Cardiac muscle cell (in vitro differentiated cells and primary cell): ENCODE measurements at regions not wholly inside any gene's neighbourhood (a gene's known extent, or its start where the extent isn't known, plus 50 kb on each side); places are given as distances from the start of the nearest gene placed in this dataset.

Source experiments
- DNase-seq, 2 donors: peaks; one replicate each; pipeline versions ENCODE4 v3.0.0 to v3.0.0-alpha.2; 2010 to 2017; ENCODE audit warnings: low read depth in 1 of 2, low spot score in 1 of 2
- H3K27ac ChIP-seq: fragments of 200-600 bp; sonication (generic); 2 replicates; pipeline ENCODE4 v1.5.1; 2016
- H3K27me3 ChIP-seq: fragments of 200-600 bp; sonication (generic); 2 replicates; pipeline ENCODE4 v1.6.0; 2016; ENCODE audit warnings: control low read depth
- H3K36me3 ChIP-seq: fragments of 200-600 bp; sonication (generic); 2 replicates; pipeline ENCODE4 v1.5.1; 2016; ENCODE audit warnings: control low read depth
- H3K4me1 ChIP-seq: fragments of 200-600 bp; sonication (generic); 2 replicates; pipeline ENCODE4 v1.8.1; 2017; ENCODE audit warnings: low read depth, mild to moderate bottlenecking, mixed run types
- H3K4me3 ChIP-seq: fragments of 200-600 bp; sonication (generic); 2 replicates; pipeline ENCODE4 v1.5.1; 2016; ENCODE audit warnings: mild to moderate bottlenecking
- H3K9me3 ChIP-seq: fragments of 200-600 bp; sonication (generic); 2 replicates; pipeline ENCODE4 v1.5.1; 2017; ENCODE audit warnings: low read depth, mild to moderate bottlenecking, control low read depth
- TF ChIP-seq, protein P1 (sequence below): IDR thresholded peaks from 2 replicates; pipeline ENCODE4 v1.5.1; 2012; ENCODE audit warnings: low read depth, mild to moderate bottlenecking, low read length

DNA sequence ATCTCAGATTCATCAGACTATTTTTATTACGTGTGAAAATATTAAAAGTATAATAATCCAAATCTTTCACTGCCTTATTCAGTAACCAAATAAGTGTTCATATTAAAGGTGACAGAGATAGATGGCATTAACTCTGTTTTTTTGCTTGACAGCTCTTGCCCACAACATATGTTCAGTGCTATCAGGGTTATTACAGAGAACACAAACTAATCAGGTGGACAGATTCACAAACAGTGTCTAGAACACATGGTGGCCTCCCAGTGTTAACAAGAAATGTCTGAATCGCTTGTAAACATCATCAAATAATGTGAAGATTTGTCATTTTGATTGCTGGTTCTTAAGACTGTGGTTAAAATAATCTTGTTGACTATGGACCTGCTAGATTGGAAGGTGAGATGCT lies 609.1 kb upstream of the GRAMD2B start:
- Histone ChIP-seq H3K4me3 (no peak overlapping the region), H3K27me3 (no peaks in the 10 kb centered on the region), H3K9me3 (no peaks in the 10 kb centered on the region), H3K36me3 (no peaks in the 10 kb centered on the region), H3K4me1 (no peaks in the 10 kb centered on the region), H3K27ac (no peak overlapping the region)
- TF ChIP-seq, protein P1, sequence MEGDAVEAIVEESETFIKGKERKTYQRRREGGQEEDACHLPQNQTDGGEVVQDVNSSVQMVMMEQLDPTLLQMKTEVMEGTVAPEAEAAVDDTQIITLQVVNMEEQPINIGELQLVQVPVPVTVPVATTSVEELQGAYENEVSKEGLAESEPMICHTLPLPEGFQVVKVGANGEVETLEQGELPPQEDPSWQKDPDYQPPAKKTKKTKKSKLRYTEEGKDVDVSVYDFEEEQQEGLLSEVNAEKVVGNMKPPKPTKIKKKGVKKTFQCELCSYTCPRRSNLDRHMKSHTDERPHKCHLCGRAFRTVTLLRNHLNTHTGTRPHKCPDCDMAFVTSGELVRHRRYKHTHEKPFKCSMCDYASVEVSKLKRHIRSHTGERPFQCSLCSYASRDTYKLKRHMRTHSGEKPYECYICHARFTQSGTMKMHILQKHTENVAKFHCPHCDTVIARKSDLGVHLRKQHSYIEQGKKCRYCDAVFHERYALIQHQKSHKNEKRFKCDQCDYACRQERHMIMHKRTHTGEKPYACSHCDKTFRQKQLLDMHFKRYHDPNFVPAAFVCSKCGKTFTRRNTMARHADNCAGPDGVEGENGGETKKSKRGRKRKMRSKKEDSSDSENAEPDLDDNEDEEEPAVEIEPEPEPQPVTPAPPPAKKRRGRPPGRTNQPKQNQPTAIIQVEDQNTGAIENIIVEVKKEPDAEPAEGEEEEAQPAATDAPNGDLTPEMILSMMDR, result no peak
- no peak for DNase-seq

DNA sequence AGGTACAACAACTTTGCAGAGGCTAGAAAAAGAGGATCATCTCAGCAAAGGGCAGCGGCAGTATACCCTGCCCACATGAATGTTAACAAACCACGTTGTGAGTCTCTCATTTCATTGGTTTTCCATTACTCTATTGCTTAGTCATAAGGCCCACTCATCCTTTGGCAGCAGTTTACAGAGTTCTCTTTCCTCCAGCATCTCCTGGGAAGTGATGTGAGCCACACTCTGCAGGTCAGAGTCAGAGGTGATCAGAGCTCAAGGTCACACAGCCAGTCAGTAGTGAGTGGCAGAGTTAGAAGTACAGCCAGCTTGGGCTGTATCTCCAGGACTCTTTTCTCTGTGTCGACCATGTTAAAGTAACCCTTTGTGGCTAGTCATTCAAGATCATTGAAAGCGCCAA lies 599.6 kb upstream of the GRAMD2B start:
- TF ChIP-seq, protein P1, result no peak
- DNase-seq, result no peak
- Histone ChIP-seq H3K9me3 (no peaks in the 10 kb centered on the region), H3K27me3 (no peaks in the 10 kb centered on the region), H3K4me1 (no peaks in the 10 kb centered on the region), H3K4me3 (no peak overlapping the region), H3K36me3 (no peaks in the 10 kb centered on the region), H3K27ac (no peak overlapping the region)

DNA sequence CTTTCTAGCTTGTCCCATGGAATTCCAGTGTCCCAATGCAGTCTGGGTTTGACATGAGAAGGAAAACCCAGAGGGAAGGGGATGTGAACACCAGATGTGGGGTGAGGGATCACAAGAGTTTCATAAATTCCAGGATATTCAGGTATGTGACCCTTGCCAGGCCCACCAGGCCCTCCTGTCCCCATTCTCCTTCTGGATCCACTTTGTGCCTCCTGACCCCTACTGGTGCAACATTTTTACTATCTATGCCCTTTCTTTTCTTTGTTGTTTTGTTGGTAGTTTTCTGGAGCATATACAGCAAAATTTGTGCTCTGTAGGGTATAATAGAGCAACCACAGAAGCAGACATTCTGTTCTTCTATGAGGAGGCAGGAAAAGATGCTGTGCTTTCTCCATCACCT lies 597.0 kb upstream of the GRAMD2B start:
- TF ChIP-seq, protein P1, result no peak
- Histone ChIP-seq H3K4me3 (no peak overlapping the region), H3K36me3 (no peaks in the 10 kb centered on the region), H3K27me3 (no peaks in the 10 kb centered on the region), H3K27ac (no peak overlapping the region), H3K9me3 (no peaks in the 10 kb centered on the region), H3K4me1 (no peaks in the 10 kb centered on the region)
- no peak for DNase-seq

DNA sequence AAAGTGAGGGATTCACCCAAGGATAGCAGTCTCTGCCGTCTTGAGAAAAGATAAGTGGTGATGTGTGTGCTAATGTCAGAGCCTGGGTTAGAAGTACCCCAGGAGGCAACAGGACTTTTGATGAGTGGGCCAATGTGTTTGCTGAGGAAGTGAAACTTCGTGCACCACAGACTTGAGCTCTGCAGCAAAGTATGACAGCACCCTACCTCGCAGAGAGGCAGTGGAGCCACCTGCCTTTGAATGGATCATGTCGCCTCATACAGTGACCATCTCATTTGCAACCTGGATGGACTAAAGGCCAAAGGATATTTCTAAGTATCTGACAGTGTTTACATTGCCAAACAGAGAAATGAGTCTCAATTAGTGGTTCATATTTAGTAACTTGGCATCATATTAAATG lies 593.9 kb upstream of the GRAMD2B start:
- Histone ChIP-seq H3K4me1 (no peaks in the 10 kb centered on the region), H3K27me3 (no peaks in the 10 kb centered on the region), H3K9me3 (no peaks in the 10 kb centered on the region), H3K27ac (no peak overlapping the region), H3K36me3 (no peaks in the 10 kb centered on the region), H3K4me3 (no peak overlapping the region)
- TF ChIP-seq, protein P1, result no peak
- no peak for DNase-seq

DNA sequence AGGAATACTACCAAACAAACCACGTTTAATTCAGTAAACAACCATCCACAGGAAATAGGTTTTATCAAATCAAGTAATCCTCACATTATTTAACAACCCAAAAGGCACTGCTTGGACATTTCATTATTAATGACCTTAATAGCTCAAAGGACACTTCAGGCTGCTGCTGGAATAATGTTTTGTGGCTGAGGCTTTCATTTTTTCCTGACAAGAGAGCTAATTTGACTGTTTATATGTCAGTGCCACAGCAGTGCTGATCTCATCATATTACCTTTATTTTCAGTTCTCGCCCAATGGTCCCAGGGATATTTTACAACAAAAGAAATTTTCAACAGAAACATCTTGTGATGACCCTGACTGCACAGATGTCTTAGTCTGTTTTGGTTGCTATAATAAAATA lies 589.8 kb upstream of the GRAMD2B start:
- TF ChIP-seq, protein P1, result no peak
- Histone ChIP-seq H3K4me3 (no peak overlapping the region), H3K9me3 (no peaks in the 10 kb centered on the region), H3K36me3 (no peaks in the 10 kb centered on the region), H3K27me3 (no peaks in the 10 kb centered on the region), H3K4me1 (peaks cover 6% of the 10 kb centered on the region), H3K27ac (no peak overlapping the region)
- DNase-seq, result no peak
